Liver (tissue), 8 donors: ENCODE measurements at regions not wholly inside any gene's neighbourhood (a gene's known extent, or its start where the extent isn't known, plus 50 kb on each side); places are given as distances from the start of the nearest gene placed in this dataset.

ENCODE experiments used
- DNase-seq: peaks from one replicate; pipeline ENCODE4 v3.0.0-alpha.2; 2017; ENCODE audit warnings: low spot score
- H3K27ac ChIP-seq, 2 donors: one replicate each; pipeline ENCODE4 v1.7.0; 2013; ENCODE audit warnings: inconsistent platforms in 2 of 2, low read length in 2 of 2, control low read depth in 1 of 2, low read depth in 1 of 2, mild to moderate bottlenecking in 1 of 2
- H3K27me3 ChIP-seq, 4 donors: one replicate each; pipeline versions ENCODE4 v1.6.1 to v1.7.0; 2013; ENCODE audit warnings: low read length in 3 of 4, inconsistent platforms in 1 of 4, mild to moderate bottlenecking in 1 of 4, moderate library complexity in 1 of 4; ENCODE audit not compliant: control insufficient read depth in 4 of 4, insufficient read depth in 4 of 4
- H3K36me3 ChIP-seq, 4 donors: one replicate each; pipeline versions ENCODE4 v1.6.1 to v1.7.0; 2013; ENCODE audit warnings: low read length in 3 of 4, mild to moderate bottlenecking in 3 of 4, low read depth in 1 of 4, moderate library complexity in 1 of 4; ENCODE audit not compliant: control insufficient read depth in 4 of 4, insufficient read depth in 3 of 4
- H3K4me1 ChIP-seq, 4 donors: one replicate each; pipeline versions ENCODE4 v1.6.1 to v1.7.0; 2013; ENCODE audit warnings: low read length in 3 of 4, mild to moderate bottlenecking in 3 of 4, moderate library complexity in 1 of 4; ENCODE audit not compliant: control insufficient read depth in 4 of 4, insufficient read depth in 4 of 4
- H3K4me3 ChIP-seq, 3 donors: one replicate each; pipeline versions ENCODE4 v1.6.1 to v1.7.0; 2013; ENCODE audit warnings: low read length in 3 of 3, control low read depth in 1 of 3, low read depth in 1 of 3, mild to moderate bottlenecking in 1 of 3
- H3K9ac ChIP-seq, 2 donors: one replicate each; pipeline ENCODE4 v1.7.0; 2013; ENCODE audit warnings: low read length in 2 of 2, mild to moderate bottlenecking in 2 of 2, moderate library complexity in 2 of 2, control low read depth in 1 of 2, low read depth in 1 of 2
- H3K9me3 ChIP-seq, 4 donors: one replicate each; pipeline versions ENCODE4 v1.6.1 to v1.7.0; 2013; ENCODE audit warnings: low read length in 3 of 4; ENCODE audit not compliant: control insufficient read depth in 4 of 4
- CTCF ChIP-seq: fragments of 150-350 bp; IDR thresholded peaks from 2 replicates; pipeline ENCODE4 v1.5.1; 2017; ENCODE audit warnings: improper control_type of control experiment, low read depth, low read length; ENCODE audit not compliant: missing input control
- EGR1 ChIP-seq, 2 donors: IDR thresholded peaks; 2 replicates each; pipeline ENCODE4 v1.6.1; 2016 to 2018; ENCODE audit warnings: antibody characterized with exemption in 2 of 2, low read depth in 2 of 2
- FOXA1 ChIP-seq: IDR thresholded peaks from 2 replicates; pipeline ENCODE4 v1.6.1; 2016; ENCODE audit warnings: antibody characterized with exemption
- FOXA2 ChIP-seq: IDR thresholded peaks from 2 replicates; pipeline ENCODE4 v1.6.1; 2016; ENCODE audit warnings: antibody characterized with exemption
- GABPA ChIP-seq, 2 donors: IDR thresholded peaks in 1 of 2; conservative IDR thresholded peaks in 1 of 2; 2 replicates each; pipeline ENCODE4 v1.6.1; 2016; ENCODE audit warnings: antibody characterized with exemption in 2 of 2, mild to moderate bottlenecking in 1 of 2, moderate library complexity in 1 of 2
- HNF4A ChIP-seq, 2 donors: conservative IDR thresholded peaks; 2 replicates each; pipeline ENCODE4 v1.6.1; 2016; ENCODE audit warnings: antibody characterized with exemption in 2 of 2, mild to moderate bottlenecking in 2 of 2
- HNF4G ChIP-seq: IDR thresholded peaks from 2 replicates; pipeline ENCODE4 v1.6.1; 2016; ENCODE audit warnings: antibody characterized with exemption
- JUND ChIP-seq, 2 donors: IDR thresholded peaks; 2 replicates each; pipeline ENCODE4 v1.6.1; 2016; ENCODE audit warnings: antibody characterized with exemption in 2 of 2
- NR2F2 ChIP-seq: IDR thresholded peaks from 2 replicates; pipeline ENCODE4 v1.6.1; 2016; ENCODE audit warnings: antibody characterized with exemption
- RAD21 ChIP-seq, 2 donors: IDR thresholded peaks; 2 replicates each; pipeline ENCODE4 v1.6.1; 2016; ENCODE audit warnings: antibody characterized with exemption in 2 of 2, mild to moderate bottlenecking in 2 of 2
- RXRA ChIP-seq, 2 donors: IDR thresholded peaks; 2 replicates each; pipeline ENCODE4 v1.6.1; 2017 to 2018; ENCODE audit warnings: antibody characterized with exemption in 2 of 2, mild to moderate bottlenecking in 1 of 2
- SP1 ChIP-seq: IDR thresholded peaks from 2 replicates; pipeline ENCODE4 v1.6.1; 2018; ENCODE audit warnings: antibody characterized with exemption, mild to moderate bottlenecking
- TAF1 ChIP-seq: conservative IDR thresholded peaks from 2 replicates; pipeline ENCODE4 v1.6.1; 2016; ENCODE audit warnings: antibody characterized with exemption, mild to moderate bottlenecking
- YY1 ChIP-seq: IDR thresholded peaks from 2 replicates; pipeline ENCODE4 v1.6.1; 2016; ENCODE audit warnings: antibody characterized with exemption, mild to moderate bottlenecking
- WGBS: extraction: QIAGEN DNeasy Blood & Tissue Kit; methylation state at CpG from one replicate; pipeline ENCODE4 v1.1.7; 2013; 5-methylcytosine and 5-hydroxymethylcytosine counted together
- TF ChIP-seq, protein P1 (sequence below): IDR thresholded peaks from 2 replicates; pipeline ENCODE4 v1.6.1; 2016; ENCODE audit warnings: antibody characterized with exemption
- TF ChIP-seq, protein P2 (sequence below): IDR thresholded peaks from 2 replicates; pipeline ENCODE4 v1.6.1; 2016; ENCODE audit warnings: antibody characterized with exemption
- TF ChIP-seq, protein P3 (sequence below): IDR thresholded peaks from 2 replicates; pipeline ENCODE4 v1.6.1; 2016; ENCODE audit warnings: antibody characterized with exemption
- TF ChIP-seq, protein P4 (sequence below): IDR thresholded peaks from 2 replicates; pipeline ENCODE4 v1.6.1; 2016; ENCODE audit warnings: antibody characterized with exemption, mild to moderate bottlenecking
- donor health status: healthy.
- donor health status: healthy.
- donor health status: healthy.
- donor health status: healthy.
- donor health status: healthy.

GRCh38 chrX:106283841-106284240 lies 115.7 kb downstream of the PWWP3B start:
- Histone ChIP-seq H3K9ac (no peak overlapping the region), H3K27ac (no peak overlapping the region), H3K4me1 (no peaks in the 10 kb centered on the region), H3K9me3 (no peaks in the 10 kb centered on the region), H3K36me3 (no peaks in the 10 kb centered on the region), H3K4me3 (no peak overlapping the region), H3K27me3 (peaks cover 0 to 4% (median 0%) of the 10 kb centered on the region in 4 donors)
- DNase-seq, result no peak
- TF ChIP-seq RAD21 (IDR thresholded peaks at IDR 0.05), result no peak
- TF ChIP-seq, protein P1, sequence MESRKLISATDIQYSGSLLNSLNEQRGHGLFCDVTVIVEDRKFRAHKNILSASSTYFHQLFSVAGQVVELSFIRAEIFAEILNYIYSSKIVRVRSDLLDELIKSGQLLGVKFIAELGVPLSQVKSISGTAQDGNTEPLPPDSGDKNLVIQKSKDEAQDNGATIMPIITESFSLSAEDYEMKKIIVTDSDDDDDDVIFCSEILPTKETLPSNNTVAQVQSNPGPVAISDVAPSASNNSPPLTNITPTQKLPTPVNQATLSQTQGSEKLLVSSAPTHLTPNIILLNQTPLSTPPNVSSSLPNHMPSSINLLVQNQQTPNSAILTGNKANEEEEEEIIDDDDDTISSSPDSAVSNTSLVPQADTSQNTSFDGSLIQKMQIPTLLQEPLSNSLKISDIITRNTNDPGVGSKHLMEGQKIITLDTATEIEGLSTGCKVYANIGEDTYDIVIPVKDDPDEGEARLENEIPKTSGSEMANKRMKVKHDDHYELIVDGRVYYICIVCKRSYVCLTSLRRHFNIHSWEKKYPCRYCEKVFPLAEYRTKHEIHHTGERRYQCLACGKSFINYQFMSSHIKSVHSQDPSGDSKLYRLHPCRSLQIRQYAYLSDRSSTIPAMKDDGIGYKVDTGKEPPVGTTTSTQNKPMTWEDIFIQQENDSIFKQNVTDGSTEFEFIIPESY, result no peak
- TF ChIP-seq TAF1, result no peak
- TF ChIP-seq NR2F2, result no peak
- TF ChIP-seq HNF4A (conservative IDR thresholded peaks at IDR 0.05), result no peak
- TF ChIP-seq YY1, result no peak
- TF ChIP-seq CTCF, result no peak
- TF ChIP-seq, protein P2, sequence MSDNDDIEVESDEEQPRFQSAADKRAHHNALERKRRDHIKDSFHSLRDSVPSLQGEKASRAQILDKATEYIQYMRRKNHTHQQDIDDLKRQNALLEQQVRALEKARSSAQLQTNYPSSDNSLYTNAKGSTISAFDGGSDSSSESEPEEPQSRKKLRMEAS, result no peak
- TF ChIP-seq RXRA (IDR thresholded peaks at IDR 0.05), result no peak
- no peak for TF ChIP-seq FOXA2
- no peak for TF ChIP-seq SP1
- no peak for TF ChIP-seq FOXA1
- no peak for TF ChIP-seq GABPA (IDR thresholded peaks at IDR 0.05 in 1 of 2, conservative IDR thresholded peaks at IDR 0.05 in 1 of 2)
- no peak for TF ChIP-seq EGR1 (IDR thresholded peaks at IDR 0.05; ENCODE audit: low read depth in 2 of 2)
- TF ChIP-seq, protein P3, sequence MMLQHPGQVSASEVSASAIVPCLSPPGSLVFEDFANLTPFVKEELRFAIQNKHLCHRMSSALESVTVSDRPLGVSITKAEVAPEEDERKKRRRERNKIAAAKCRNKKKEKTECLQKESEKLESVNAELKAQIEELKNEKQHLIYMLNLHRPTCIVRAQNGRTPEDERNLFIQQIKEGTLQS, result no peak
- TF ChIP-seq, protein P4, sequence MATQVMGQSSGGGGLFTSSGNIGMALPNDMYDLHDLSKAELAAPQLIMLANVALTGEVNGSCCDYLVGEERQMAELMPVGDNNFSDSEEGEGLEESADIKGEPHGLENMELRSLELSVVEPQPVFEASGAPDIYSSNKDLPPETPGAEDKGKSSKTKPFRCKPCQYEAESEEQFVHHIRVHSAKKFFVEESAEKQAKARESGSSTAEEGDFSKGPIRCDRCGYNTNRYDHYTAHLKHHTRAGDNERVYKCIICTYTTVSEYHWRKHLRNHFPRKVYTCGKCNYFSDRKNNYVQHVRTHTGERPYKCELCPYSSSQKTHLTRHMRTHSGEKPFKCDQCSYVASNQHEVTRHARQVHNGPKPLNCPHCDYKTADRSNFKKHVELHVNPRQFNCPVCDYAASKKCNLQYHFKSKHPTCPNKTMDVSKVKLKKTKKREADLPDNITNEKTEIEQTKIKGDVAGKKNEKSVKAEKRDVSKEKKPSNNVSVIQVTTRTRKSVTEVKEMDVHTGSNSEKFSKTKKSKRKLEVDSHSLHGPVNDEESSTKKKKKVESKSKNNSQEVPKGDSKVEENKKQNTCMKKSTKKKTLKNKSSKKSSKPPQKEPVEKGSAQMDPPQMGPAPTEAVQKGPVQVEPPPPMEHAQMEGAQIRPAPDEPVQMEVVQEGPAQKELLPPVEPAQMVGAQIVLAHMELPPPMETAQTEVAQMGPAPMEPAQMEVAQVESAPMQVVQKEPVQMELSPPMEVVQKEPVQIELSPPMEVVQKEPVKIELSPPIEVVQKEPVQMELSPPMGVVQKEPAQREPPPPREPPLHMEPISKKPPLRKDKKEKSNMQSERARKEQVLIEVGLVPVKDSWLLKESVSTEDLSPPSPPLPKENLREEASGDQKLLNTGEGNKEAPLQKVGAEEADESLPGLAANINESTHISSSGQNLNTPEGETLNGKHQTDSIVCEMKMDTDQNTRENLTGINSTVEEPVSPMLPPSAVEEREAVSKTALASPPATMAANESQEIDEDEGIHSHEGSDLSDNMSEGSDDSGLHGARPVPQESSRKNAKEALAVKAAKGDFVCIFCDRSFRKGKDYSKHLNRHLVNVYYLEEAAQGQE, result no peak
- TF ChIP-seq HNF4G, result no peak
- TF ChIP-seq JUND (IDR thresholded peaks at IDR 0.05), result no peak
- WGBS, result 79% methylated on average over 4 of the region's 4 CpGs
